HG03565 (cell line): ENCODE measurements at regions not wholly inside any gene's neighbourhood (a gene's known extent, or its start where the extent isn't known, plus 50 kb on each side); places are given as distances from the start of the nearest gene placed in this dataset.
A peak's percentile ranks its signal among the peaks of the same experiment; 100 is the strongest.

Experiments
- ATAC-seq: cut with Tn5 transposase; IDR thresholded peaks from one replicate; pipeline ENCODE4 v1.9.1; 2021; ENCODE audit warnings: mild to moderate bottlenecking, moderate library complexity; ENCODE audit not compliant: unreplicated experiment

DNA sequence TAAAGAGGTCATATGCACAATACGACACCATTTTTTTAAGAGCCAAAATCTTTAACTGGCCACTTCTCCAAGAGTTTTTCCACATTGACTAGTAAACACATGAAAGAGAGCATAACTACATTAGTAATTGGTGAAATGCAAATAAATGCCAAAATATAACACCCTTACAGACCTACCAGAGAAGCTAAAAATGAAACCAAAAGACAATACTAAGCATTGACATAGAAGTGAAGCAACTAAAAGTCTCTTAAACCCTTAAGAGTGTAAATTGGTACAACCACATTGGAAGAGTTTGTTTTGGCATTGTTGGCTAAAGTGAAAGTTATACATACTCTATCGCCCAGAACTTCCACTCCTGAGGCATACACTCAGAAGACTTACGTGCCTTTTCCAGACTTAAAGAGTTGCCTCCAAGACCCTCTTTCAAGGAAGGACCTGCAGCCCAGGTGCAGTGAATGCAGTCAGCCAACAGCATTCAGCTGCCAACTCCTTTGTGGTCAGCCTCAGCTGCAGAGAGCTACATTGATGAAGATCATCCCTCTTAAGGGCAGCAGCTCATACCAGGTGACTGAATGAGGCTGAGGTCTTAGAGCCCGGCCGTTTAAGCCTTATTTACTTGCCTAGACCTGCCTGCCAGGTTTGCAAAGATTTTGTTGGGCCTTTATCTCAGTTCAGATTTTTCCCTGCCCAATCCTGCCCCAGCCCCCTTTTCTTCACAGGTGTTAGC is 839.1 kb upstream of the ADGRL2 start:
- no peak for ATAC-seq

DNA sequence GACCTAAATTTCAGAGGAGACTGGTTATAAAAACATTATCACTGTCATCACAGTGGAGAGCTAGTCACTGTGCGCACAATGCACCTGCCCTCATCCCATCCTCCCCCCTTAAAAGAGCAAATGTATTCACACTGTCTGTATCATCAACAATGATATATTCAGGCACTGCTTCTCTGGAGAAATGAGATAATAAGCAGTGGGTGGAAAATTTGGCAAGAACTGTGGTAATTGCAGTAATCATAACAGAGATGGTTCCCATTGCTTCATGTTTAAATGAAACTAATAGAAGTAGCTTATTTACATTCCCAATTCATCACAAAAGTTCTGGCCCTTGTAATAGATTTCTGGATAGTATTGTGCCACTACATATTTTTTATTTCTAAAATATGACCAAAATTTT is 867.4 kb upstream of the ADGRL2 start:
- no peak for ATAC-seq

GRCh38 chr1:80931178-80931577 is 869.6 kb upstream of the ADGRL2 start:
- no peak for ATAC-seq

DNA sequence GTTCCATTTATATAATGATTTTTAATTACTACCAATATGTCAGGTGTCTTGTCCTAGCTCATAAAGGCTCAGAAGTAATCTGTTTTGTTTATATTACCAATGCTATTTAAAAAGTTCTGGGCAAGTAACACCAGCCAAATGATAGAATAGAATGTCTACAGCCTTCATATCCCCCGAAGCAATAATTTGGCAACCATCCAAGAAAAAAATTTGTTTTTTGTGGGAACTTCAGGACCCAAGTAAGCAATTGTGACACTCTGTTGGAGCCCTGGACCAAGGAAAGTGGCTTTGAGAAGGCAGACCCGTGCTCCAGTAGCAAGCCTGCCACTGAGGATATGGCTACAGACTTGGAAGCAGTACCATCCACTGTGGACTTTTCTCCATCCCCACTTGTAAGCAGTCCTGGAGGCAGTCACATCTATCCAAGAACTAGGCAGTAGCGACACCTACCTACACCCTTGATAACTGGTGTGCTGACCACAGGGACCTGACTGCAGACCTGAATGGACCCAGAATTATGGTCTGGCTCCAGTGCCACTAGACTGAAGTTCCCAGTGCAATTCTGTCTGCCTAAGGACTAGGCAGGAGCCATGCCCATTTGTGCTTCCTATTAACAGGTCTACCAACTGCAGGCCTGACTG is 870.7 kb upstream of the ADGRL2 start:
- no peak for ATAC-seq

- no peak for ATAC-seq
These were observed 874.2 kb upstream of the ADGRL2 start for GRCh38 chr1:80926531-80926930.

- ATAC-seq: no peak
These were observed 875.5 kb upstream of the ADGRL2 start for GRCh38 chr1:80925130-80925805.

DNA sequence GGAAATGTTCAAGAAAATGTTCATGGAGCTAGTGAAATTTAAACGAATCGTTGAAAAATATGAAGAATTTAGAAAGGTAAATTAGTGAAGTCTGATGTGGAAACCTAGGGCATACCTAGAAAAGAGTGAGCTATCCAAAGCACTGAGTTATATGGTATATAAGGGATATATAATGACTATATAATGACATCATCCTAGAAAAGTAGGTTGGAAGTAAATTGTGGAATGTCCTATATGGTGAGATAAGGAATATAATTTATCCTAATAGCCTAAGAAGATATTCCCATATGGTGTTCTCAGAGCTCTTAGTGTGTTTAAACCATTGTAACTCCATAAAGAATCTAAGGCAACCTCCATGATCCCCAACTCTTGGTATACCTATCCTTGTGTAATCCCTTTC is 876.4 kb upstream of the ADGRL2 start:
- ATAC-seq: no peak

DNA sequence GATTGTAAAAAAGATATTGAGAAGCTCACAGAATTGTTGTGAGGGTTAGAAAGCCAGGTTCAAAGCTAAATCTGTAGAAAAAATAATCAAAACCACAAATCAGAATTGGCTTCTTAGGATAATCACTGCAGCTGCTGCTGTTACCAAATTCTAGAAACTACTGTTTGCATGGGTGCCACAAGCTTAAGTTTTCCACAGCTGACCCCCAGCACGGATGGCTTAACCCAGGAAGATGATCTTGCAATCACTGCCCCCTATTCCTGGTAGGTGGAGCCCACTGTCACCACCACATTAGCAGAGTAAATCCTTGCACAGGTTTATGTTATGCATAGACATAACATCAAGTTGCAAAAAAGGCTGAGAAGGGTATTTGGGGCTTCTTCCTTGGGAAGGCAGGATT is 877.8 kb upstream of the ADGRL2 start:
- ATAC-seq: no peak

DNA sequence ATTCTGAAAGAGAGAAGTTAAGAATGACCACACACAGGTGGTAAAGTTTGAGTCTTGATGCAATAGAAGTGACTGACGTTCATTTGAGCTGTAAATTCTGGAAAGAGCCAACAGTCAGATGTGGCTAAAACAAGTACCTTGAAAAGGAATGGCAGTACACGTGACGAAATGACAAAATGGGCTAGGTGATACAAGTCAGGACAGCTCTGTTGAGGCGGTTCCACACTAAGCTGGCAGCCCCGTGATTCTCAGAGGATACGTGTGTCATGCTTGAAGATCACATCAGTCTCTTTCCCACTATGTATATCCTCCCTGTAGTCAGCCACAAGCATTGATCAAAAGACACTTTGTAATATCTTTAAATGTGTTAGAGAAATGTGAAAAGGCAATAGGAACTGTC is 881.3 kb upstream of the ADGRL2 start:
- ATAC-seq: no peak

DNA sequence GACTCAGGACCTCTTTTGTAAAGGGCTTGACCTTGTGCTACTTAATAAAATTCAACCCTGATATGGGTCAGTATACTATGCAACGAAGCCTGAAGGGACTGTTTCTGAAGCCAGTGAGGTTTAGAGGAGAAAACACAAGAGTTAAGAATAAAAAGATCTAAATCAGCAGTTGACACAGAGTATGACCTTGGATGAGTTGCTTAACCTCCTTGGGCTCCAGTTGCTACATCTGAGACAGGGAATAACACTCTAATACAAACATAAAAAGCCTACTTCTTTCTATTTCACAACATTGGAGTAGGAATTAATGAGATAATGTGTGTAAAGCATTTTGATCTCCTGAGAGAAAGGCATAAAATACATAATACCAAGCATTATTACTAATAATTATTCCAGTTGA is 882.4 kb upstream of the ADGRL2 start:
- no peak for ATAC-seq

DNA sequence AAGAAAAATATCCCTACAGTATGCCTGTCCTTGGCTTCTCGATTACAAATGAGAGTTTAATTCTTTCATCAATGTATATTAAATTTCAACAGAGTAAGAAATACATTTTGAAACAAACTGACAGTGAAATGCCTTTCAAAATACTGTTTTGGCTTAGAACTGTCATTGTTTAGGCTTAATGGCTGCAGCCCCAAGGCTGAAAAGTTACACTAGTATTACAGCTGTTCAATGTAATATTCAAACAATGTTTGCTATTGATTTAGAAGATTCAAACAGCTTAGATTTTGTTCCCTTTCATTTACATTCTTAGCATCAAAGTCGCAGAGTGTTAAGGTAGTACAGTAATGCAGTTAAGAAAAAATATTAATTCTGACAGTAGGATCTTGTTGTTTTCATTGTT is 882.9 kb upstream of the ADGRL2 start:
- no peak for ATAC-seq

- no peak for ATAC-seq
These were observed 883.5 kb upstream of the ADGRL2 start for GRCh38 chr1:80917225-80917624.

- no peak for ATAC-seq
These were observed 885.2 kb upstream of the ADGRL2 start for GRCh38 chr1:80915491-80915890.

DNA sequence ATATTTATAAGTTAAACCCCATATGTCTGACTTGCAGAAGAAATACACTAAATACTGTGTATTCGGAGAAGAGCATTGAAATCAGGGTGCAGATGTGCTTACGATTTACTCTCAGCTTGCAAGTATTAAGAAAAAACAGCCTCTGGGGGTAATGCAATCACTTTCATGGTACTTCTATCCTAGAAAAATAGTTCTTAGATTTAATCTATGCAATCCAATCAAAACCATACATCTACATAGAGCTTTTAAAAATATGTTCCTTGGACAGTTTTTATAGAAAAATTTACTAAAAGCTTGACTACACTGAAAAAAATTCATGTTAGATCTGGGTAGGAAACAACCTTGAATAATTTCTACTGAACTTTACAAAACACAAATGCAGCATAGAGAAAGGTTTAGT is 890.3 kb upstream of the ADGRL2 start:
- ATAC-seq: no peak

GRCh38 chr1:80909172-80909784 is 891.5 kb upstream of the ADGRL2 start:
- ATAC-seq: no peak

GRCh38 chr1:80896781-80897356 is 903.9 kb upstream of the ADGRL2 start:
- ATAC-seq: no peak

- ATAC-seq: no peak
These were observed 905.8 kb upstream of the ADGRL2 start for GRCh38 chr1:80894921-80895320.

- peak; percentile 45 for ATAC-seq
These were observed 907.6 kb upstream of the ADGRL2 start for GRCh38 chr1:80893115-80893514.

- peak; percentile 37 for ATAC-seq
These were observed 908.2 kb upstream of the ADGRL2 start for GRCh38 chr1:80892539-80892938.

GRCh38 chr1:80891871-80892270 is 908.9 kb upstream of the ADGRL2 start:
- ATAC-seq: no peak

DNA sequence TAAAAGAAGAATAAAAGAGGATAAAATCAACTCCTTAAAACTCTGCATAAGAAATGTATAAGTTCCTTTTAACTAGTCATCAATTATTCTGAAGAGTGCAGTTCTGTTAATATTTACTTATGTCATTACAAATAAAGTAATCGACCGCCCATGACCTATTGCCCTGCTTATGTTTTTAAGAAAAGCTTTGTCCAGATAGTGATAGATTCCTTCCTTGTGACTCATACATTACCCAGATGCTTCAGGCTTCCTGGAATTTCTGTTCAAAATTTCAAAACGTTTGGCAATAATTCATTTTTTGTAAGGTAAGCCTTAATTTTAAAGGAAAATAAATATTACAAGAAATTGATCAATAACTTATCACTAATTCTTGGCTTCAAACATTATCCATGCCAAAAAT is 918.2 kb upstream of the ADGRL2 start:
- ATAC-seq: no peak
